Natural killer cell (primary cell): ENCODE measurements at regions not wholly inside any gene's neighbourhood (a gene's known extent, or its start where the extent isn't known, plus 50 kb on each side); places are given as distances from the start of the nearest gene placed in this dataset.

Experiments used
- ATAC-seq, 3 donors: fragments of 150-1000 bp in 2 of 3; fragments of 200-7000 bp in 1 of 3; cut with Tn5 transposase; 1 replicate in 1 of 3; 2 replicates in 2 of 3; pipeline ENCODE4 v1.10.0; 2021; ENCODE audit warnings: mild to moderate bottlenecking in 2 of 3, moderate library complexity in 2 of 3
- DNase-seq, 2 donors: peaks; one replicate each; pipeline versions ENCODE4 v3.0.0 to v3.0.0-alpha.2; 2013 to 2021; ENCODE audit warnings: mixed read lengths in 1 of 2
- H3K27ac ChIP-seq: one replicate; pipeline ENCODE4 v1.5.1; 2013; ENCODE audit warnings: mild to moderate bottlenecking, low read length
- H3K27me3 ChIP-seq: one replicate; pipeline ENCODE4 v1.6.1; 2013; ENCODE audit warnings: low read length; ENCODE audit not compliant: control insufficient read depth, insufficient read depth
- H3K36me3 ChIP-seq: one replicate; pipeline ENCODE4 v1.6.1; 2013; ENCODE audit warnings: low read length; ENCODE audit not compliant: control insufficient read depth, insufficient read depth
- H3K4me1 ChIP-seq: one replicate; pipeline ENCODE4 v1.6.1; 2013; ENCODE audit warnings: low read length; ENCODE audit not compliant: control insufficient read depth, insufficient read depth
- H3K4me3 ChIP-seq: one replicate; pipeline ENCODE4 v1.5.1; 2013; ENCODE audit warnings: low read length
- H3K9me3 ChIP-seq: one replicate; pipeline ENCODE4 v1.6.1; 2013; ENCODE audit warnings: low read length; ENCODE audit not compliant: control insufficient read depth, insufficient read depth
- H3K27ac Mint-ChIP-seq, 2 donors: one replicate each; pipeline ENCODE4 v1.8.0; 2022; ENCODE audit warnings: mild to moderate bottlenecking in 2 of 2, mixed read lengths in 2 of 2, moderate library complexity in 1 of 2
- H3K27me3 Mint-ChIP-seq, 2 donors: one replicate each; pipeline ENCODE4 v1.8.0; 2022; ENCODE audit warnings: low read depth in 2 of 2, mixed read lengths in 2 of 2
- H3K36me3 Mint-ChIP-seq: one replicate; pipeline ENCODE4 v1.8.0; 2022; ENCODE audit warnings: mixed read lengths
- H3K4me1 Mint-ChIP-seq, 2 donors: one replicate each; pipeline ENCODE4 v1.8.0; 2022; ENCODE audit warnings: mixed read lengths in 2 of 2
- H3K4me3 Mint-ChIP-seq: one replicate; pipeline ENCODE4 v1.8.0; 2022; ENCODE audit warnings: mild to moderate bottlenecking, moderate library complexity, mixed read lengths
- H3K9me3 Mint-ChIP-seq, 2 donors: one replicate each; pipeline ENCODE4 v1.8.0; 2022; ENCODE audit warnings: mixed read lengths in 2 of 2
- WGBS: methylation state at CpG from one replicate; pipeline ENCODE4 v1.1.7; 2013; ENCODE audit warnings: missing lambda C conversion rate; ENCODE audit not compliant: insufficient coverage; 5-methylcytosine and 5-hydroxymethylcytosine counted together
- intact Hi-C: fragments of 100-400 bp; cut with micrococcal nuclease; formaldehyde crosslinking; loops from one replicate; pipeline ENCODE4 v1.14.2; 2022
- TF ChIP-seq, protein P1 (sequence below): fragments of 200-600 bp; IDR thresholded peaks from one replicate; pipeline ENCODE4 v1.8.0; 2022; ENCODE audit warnings: antibody characterized with exemption

DNA sequence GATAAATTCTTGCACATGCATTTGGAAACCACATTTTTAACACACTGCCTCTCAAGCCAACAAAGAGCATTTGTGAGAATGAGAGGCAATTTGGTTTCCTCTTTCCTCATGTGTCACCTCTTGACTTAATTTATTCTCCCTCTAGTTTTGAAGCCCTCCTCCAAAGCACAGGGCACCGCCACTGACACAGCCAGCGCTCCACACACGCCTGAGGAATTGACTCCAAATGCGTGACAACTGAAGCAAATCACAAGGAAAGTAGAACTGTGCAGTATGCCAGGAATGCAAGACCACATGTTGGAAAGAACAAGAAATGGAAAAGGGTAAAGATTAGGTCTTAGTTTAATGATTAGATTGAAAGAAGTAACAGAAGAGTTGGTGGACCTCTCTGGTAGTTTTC lies 173.3 kb downstream of the LSM5 start:
- H3K36me3 Mint-ChIP-seq: no peaks in the 10 kb centered on the region
- H3K27ac ChIP-seq: no peak overlapping the region
- DNase-seq: no peak
- H3K4me1 ChIP-seq: no peaks in the 10 kb centered on the region
- peaks cover 10 to 27% of the 10 kb centered on the region in 2 donors for H3K27me3 Mint-ChIP-seq
- H3K9me3 Mint-ChIP-seq: peaks cover 0 to 2% of the 10 kb centered on the region in 2 donors
- WGBS: 11% methylated on average over 4 of the region's 4 CpGs
- no peak for ATAC-seq
- no peaks in the 10 kb centered on the region for H3K36me3 ChIP-seq
- H3K4me3 ChIP-seq: no peak overlapping the region
- H3K27ac Mint-ChIP-seq: no peak overlapping the region
- TF ChIP-seq, protein P1, sequence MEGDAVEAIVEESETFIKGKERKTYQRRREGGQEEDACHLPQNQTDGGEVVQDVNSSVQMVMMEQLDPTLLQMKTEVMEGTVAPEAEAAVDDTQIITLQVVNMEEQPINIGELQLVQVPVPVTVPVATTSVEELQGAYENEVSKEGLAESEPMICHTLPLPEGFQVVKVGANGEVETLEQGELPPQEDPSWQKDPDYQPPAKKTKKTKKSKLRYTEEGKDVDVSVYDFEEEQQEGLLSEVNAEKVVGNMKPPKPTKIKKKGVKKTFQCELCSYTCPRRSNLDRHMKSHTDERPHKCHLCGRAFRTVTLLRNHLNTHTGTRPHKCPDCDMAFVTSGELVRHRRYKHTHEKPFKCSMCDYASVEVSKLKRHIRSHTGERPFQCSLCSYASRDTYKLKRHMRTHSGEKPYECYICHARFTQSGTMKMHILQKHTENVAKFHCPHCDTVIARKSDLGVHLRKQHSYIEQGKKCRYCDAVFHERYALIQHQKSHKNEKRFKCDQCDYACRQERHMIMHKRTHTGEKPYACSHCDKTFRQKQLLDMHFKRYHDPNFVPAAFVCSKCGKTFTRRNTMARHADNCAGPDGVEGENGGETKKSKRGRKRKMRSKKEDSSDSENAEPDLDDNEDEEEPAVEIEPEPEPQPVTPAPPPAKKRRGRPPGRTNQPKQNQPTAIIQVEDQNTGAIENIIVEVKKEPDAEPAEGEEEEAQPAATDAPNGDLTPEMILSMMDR: no peak
- intact Hi-C loops: no loop called here
- no peaks in the 10 kb centered on the region for H3K4me1 Mint-ChIP-seq
- no peaks in the 10 kb centered on the region for H3K27me3 ChIP-seq
- no peaks in the 10 kb centered on the region for H3K9me3 ChIP-seq
- no peak overlapping the region for H3K4me3 Mint-ChIP-seq

DNA sequence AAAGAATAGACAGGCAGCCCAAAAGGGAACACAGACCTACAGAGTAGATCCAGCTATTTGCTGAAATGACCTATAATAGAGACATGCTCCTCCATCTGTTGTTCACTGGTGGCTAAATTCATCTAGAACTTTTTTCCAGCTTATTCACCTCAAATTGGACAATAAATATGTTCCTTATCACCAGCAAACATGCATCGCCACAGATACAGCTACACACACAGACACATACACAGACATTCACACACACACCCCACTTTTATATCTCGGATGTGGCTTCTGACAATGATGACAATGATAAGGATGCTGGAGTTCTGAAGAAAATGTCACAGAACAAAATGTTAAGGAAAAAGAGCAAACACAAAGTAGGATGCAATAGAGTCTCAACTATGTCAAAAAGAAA lies 175.4 kb downstream of the LSM5 start:
- H3K36me3 Mint-ChIP-seq: no peaks in the 10 kb centered on the region
- no peak for ATAC-seq
- no peak overlapping the region for H3K4me3 Mint-ChIP-seq
- no peaks in the 10 kb centered on the region for H3K4me1 Mint-ChIP-seq
- intact Hi-C loops: no loop called here
- no peak for DNase-seq
- H3K4me1 ChIP-seq: no peaks in the 10 kb centered on the region
- H3K27me3 ChIP-seq: no peaks in the 10 kb centered on the region
- no peak overlapping the region for H3K27ac ChIP-seq
- H3K27ac Mint-ChIP-seq: no peak overlapping the region
- H3K4me3 ChIP-seq: no peak overlapping the region
- no peaks in the 10 kb centered on the region for H3K9me3 ChIP-seq
- H3K36me3 ChIP-seq: no peaks in the 10 kb centered on the region
- H3K27me3 Mint-ChIP-seq: peaks cover 6 to 7% of the 10 kb centered on the region in 2 donors
- WGBS: no CpG with 5 or more reads among the region's 2 CpGs
- TF ChIP-seq, protein P1: no peak
- H3K9me3 Mint-ChIP-seq: peaks cover 0 to 2% of the 10 kb centered on the region in 2 donors

DNA sequence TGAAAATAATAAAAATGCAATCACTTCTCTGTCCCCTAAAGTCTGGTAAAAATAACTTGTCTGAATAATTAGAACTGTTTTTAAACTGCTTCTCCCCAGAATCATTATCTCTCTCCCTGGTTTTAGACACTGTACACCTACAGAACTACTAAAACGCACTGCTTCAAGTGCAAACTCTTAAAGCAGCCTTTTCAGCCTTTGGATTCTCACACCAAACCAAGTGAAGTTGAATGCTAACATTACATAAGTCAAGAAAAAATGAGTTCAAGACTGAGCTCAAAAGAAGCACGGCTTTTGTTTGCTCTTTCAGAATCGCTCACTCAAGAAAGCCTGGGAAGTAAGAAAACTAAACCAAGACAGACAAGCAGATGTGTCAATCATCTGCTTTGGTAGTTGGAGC lies 188.8 kb downstream of the LSM5 start:
- H3K27ac Mint-ChIP-seq: no peak overlapping the region
- TF ChIP-seq, protein P1: no peak
- Histone ChIP-seq H3K36me3 (no peaks in the 10 kb centered on the region), H3K4me1 (peaks cover 6% of the 10 kb centered on the region), H3K4me3 (no peak overlapping the region), H3K9me3 (no peaks in the 10 kb centered on the region), H3K27ac (no peak overlapping the region), H3K27me3 (peaks cover 18% of the 10 kb centered on the region)
- H3K27me3 Mint-ChIP-seq: peaks cover 31 to 42% of the 10 kb centered on the region in 2 donors
- no peak overlapping the region for H3K4me3 Mint-ChIP-seq
- ATAC-seq (no peak), DNase-seq (no peak)
- peaks cover 6 to 8% of the 10 kb centered on the region in 2 donors for H3K4me1 Mint-ChIP-seq
- WGBS: 81% methylated on average over 3 of the region's 3 CpGs
- H3K36me3 Mint-ChIP-seq: no peaks in the 10 kb centered on the region
- H3K9me3 Mint-ChIP-seq: peaks cover 0 to 2% of the 10 kb centered on the region in 2 donors
- intact Hi-C loops: no loop called here

DNA sequence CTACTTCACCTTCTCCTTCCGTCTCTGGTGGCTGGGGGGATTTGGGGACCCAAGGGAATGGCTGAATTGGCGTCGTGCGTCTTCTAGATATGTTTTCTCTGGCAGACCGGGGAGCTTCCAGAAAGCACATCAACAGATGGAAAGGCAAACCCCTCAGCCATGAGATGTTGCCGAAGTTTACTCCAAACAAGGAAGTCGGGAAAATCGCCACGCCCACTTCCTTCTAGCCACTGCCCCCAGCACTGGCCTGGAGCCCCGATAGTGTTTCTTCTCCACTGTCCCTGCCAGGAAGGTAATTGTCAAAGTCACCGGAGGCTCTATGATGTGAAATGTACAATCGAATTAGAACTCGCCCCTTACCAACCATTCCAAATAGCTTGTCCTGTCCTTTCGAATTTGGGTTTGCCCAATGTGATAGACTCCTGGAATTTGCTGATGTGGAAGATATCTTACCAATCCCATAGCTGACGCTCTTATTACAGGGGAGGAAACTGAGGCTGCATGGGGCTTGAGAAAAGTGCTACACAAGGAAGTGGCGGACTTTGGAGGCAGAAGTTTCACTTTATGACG lies 191.0 kb downstream of the LSM5 start:
- peaks cover 0 to 2% of the 10 kb centered on the region in 2 donors for H3K9me3 Mint-ChIP-seq
- Histone ChIP-seq H3K27me3 (peaks cover 18% of the 10 kb centered on the region), H3K36me3 (no peaks in the 10 kb centered on the region), H3K4me3 (no peak overlapping the region), H3K27ac (no peak overlapping the region), H3K4me1 (peaks cover 6% of the 10 kb centered on the region), H3K9me3 (no peaks in the 10 kb centered on the region)
- DNase-seq: no peak
- TF ChIP-seq, protein P1: no peak
- no peaks in the 10 kb centered on the region for H3K36me3 Mint-ChIP-seq
- no peak for ATAC-seq
- H3K4me1 Mint-ChIP-seq: peaks cover 6 to 8% of the 10 kb centered on the region in 2 donors
- H3K27ac Mint-ChIP-seq: no peak overlapping the region
- 26% methylated on average over 15 of the region's 17 CpGs for WGBS
- intact Hi-C loops: no loop called here
- peak overlapping the region; percentile 67 for H3K4me3 Mint-ChIP-seq
- H3K27me3 Mint-ChIP-seq: peaks cover 36 to 48% of the 10 kb centered on the region in 2 donors
